ENCODE measurements at regions not wholly inside any gene's neighbourhood (a gene's known extent, or its start where the extent isn't known, plus 50 kb on each side); places are given as distances from the start of the nearest gene placed in this dataset.

DNA sequence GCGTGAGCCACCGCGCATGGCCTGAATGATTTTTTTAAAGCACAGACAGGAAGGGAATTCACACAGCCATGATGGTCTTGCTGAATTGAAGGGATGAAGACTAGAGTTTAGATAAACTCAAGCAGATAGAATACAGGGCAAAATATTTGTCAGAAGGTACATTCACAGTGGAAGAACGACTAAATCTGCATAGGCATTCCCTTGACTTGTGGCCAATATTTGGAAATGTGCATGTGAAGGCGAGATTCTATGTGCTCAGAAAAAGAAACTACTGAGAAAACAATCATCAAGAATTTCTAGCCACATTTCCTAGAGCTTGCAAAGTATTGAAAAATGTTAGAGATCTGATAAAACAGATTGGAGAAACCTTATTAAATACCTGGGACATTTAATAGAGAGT, 1166.2 kb downstream of the DNAJB9 start:
- no peak for ATAC-seq
- no peak overlapping the region for H3K27ac Mint-ChIP-seq
- CTCF ChIA-PET: no interaction called here

DNA sequence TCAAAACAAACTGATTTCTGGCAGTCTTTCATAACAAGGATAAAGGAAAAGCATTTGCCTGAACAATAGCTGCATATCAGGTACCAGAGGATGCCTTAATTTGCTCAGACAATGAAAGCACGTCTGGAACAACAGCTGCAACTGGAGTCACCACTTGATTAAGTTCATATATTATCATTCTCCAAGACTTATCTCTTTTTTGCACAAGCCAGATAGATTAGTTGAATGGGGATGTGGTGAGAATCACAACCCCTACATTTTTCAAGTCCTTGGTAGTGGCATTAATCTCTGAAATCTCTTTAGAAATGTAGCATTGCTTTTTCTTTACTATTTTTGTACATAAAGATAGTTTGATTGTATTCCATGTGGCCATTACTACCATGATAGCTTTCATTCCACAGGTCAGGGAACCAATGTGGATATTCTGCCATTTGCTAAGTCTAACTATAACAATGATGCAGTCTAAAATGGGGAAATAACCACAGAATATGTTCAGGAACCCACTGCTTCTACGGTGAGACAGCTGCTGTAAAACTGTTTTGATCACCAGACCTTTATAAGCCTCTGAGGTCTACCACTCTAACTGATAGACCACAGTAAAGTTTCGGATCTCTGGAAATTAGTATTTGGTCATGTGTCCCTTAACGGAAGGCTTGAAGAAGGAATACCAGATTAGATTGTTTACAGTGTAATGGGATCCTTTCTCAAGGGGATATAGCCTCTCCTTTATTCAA, 1176.2 kb downstream of the DNAJB9 start:
- POLR2A ChIA-PET: no interaction called here
- no peaks in the 10 kb centered on the region for H3K9me3 Mint-ChIP-seq

More for the DNA sequence above, 1166.2 kb downstream of the DNAJB9 start:
- Histone ChIP-seq H3K4me1 (ENCODE audit: control insufficient read depth in 2 of 2, insufficient read depth in 2 of 2, low read length in 2 of 2) (no peaks in the 10 kb centered on the region), H3K36me3 (ENCODE audit: control insufficient read depth in 2 of 3, insufficient read depth in 3 of 3, low read length in 3 of 3) (no peaks in the 10 kb centered on the region), H3K9me3 (ENCODE audit: control insufficient read depth in 2 of 3, low read length in 3 of 3) (no peaks in the 10 kb centered on the region), H3K4me3 (ENCODE audit: low read length) (no peak overlapping the region), H3K27me3 (ENCODE audit: control insufficient read depth in 2 of 2, insufficient read depth in 2 of 2, low read length in 2 of 2) (no peaks in the 10 kb centered on the region), H3K27ac (ENCODE audit: low read depth, low read length) (no peak overlapping the region)
- DNase-seq: no peak
- Mint-ChIP-seq H3K27me3 (no peaks in the 10 kb centered on the region), H3K4me1 (no peaks in the 10 kb centered on the region), H3K9me3 (peaks cover 0 to 8% (median 3%) of the 10 kb centered on the region in 11 donors), H3K36me3 (no peaks in the 10 kb centered on the region), H3K4me3 (no peak overlapping the region)
- intact Hi-C loops (cut with micrococcal nuclease): no loop called here
- POLR2A ChIA-PET: no interaction called here

DNA sequence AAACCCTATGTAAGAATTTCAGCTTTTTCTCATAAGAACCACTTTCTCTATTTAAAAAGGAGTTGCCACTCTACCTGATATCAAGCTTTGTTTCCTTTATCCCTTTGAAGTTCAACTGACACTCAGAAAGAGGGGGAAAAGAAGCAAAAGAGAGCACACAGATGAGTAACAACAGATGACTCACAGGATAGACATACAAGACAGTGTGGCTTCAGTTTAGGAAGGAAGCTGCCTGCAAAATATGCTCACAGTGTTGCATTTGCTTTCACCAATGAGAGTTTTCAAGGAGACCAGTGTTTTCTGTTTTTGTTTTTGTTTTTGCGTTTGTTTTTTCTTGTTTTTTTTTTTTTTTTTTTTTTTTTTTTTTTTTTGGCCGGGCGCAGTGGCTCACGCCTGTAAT, 1181.6 kb downstream of the DNAJB9 start:
- ATAC-seq: no peak
- Mint-ChIP-seq H3K4me3 (no peak overlapping the region), H3K27ac (no peak overlapping the region), H3K36me3 (no peaks in the 10 kb centered on the region), H3K4me1 (peaks cover 0 to 1% (median 0%) of the 10 kb centered on the region in 7 donors), H3K9me3 (peaks cover 0 to 3% (median 0%) of the 10 kb centered on the region in 11 donors), H3K27me3 (no peaks in the 10 kb centered on the region)
- POLR2A ChIA-PET: no interaction called here
- no peaks in the 10 kb centered on the region for H3K9me3 ChIP-seq (ENCODE audit: control insufficient read depth in 2 of 3, low read length in 3 of 3)
- H3K27ac ChIP-seq (ENCODE audit: low read depth, low read length): no peak overlapping the region
- intact Hi-C loops (cut with micrococcal nuclease): no loop called here
- no peaks in the 10 kb centered on the region for H3K4me1 ChIP-seq (ENCODE audit: control insufficient read depth in 2 of 2, insufficient read depth in 2 of 2, low read length in 2 of 2)
- CTCF ChIA-PET: no interaction called here
- no peaks in the 10 kb centered on the region for H3K36me3 ChIP-seq (ENCODE audit: control insufficient read depth in 2 of 3, insufficient read depth in 3 of 3, low read length in 3 of 3)
- H3K4me3 ChIP-seq (ENCODE audit: low read length): no peak overlapping the region
- no peak for DNase-seq
- H3K27me3 ChIP-seq (ENCODE audit: control insufficient read depth in 2 of 2, insufficient read depth in 2 of 2, low read length in 2 of 2): no peaks in the 10 kb centered on the region

More for the DNA sequence above, 1176.2 kb downstream of the DNAJB9 start:
- Histone ChIP-seq H3K36me3 (ENCODE audit: control insufficient read depth in 2 of 3, insufficient read depth in 3 of 3, low read length in 3 of 3) (no peaks in the 10 kb centered on the region), H3K9me3 (ENCODE audit: control insufficient read depth in 2 of 3, low read length in 3 of 3) (no peaks in the 10 kb centered on the region), H3K4me3 (ENCODE audit: low read length) (no peak overlapping the region), H3K27me3 (ENCODE audit: control insufficient read depth in 2 of 2, insufficient read depth in 2 of 2, low read length in 2 of 2) (no peaks in the 10 kb centered on the region), H3K4me1 (ENCODE audit: control insufficient read depth in 2 of 2, insufficient read depth in 2 of 2, low read length in 2 of 2) (no peaks in the 10 kb centered on the region), H3K27ac (ENCODE audit: low read depth, low read length) (no peak overlapping the region)
- Mint-ChIP-seq H3K4me3 (no peak overlapping the region), H3K4me1 (no peaks in the 10 kb centered on the region), H3K27me3 (no peaks in the 10 kb centered on the region), H3K36me3 (no peaks in the 10 kb centered on the region), H3K27ac (no peak overlapping the region)
- intact Hi-C loops (cut with micrococcal nuclease): no loop called here
- DNase-seq (no peak), ATAC-seq (no peak)
- CTCF ChIA-PET: no interaction called here

DNA sequence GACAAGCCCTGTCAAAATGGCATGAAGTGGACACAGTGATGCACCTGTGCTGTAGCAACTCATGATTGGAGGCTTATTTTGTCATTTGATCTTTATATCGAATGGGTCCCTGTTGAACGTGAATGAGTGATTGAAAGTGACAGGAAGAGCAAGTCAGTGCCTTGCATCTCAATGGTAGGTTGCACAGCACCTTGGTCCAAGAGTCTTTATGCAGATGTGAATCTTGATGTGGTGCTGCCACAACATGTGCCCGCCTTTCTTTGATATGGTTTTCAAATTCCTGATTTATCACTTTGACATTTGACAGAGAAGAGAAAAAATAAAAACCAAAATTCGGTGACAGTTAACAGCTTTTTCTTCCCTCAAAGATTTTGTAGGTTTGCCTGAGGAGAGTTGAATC, 1182.4 kb downstream of the DNAJB9 start:
- Mint-ChIP-seq H3K4me3 (no peak overlapping the region), H3K27ac (no peak overlapping the region), H3K4me1 (peaks cover 0 to 1% (median 0%) of the 10 kb centered on the region in 7 donors), H3K36me3 (no peaks in the 10 kb centered on the region), H3K27me3 (no peaks in the 10 kb centered on the region), H3K9me3 (peaks cover 0 to 7% (median 0%) of the 10 kb centered on the region in 11 donors)
- ATAC-seq (no peak), DNase-seq (no peak)
- Histone ChIP-seq H3K9me3 (ENCODE audit: control insufficient read depth in 2 of 3, low read length in 3 of 3) (no peaks in the 10 kb centered on the region), H3K36me3 (ENCODE audit: control insufficient read depth in 2 of 3, insufficient read depth in 3 of 3, low read length in 3 of 3) (no peaks in the 10 kb centered on the region), H3K27me3 (ENCODE audit: control insufficient read depth in 2 of 2, insufficient read depth in 2 of 2, low read length in 2 of 2) (no peaks in the 10 kb centered on the region), H3K4me1 (ENCODE audit: control insufficient read depth in 2 of 2, insufficient read depth in 2 of 2, low read length in 2 of 2) (no peaks in the 10 kb centered on the region), H3K27ac (ENCODE audit: low read depth, low read length) (no peak overlapping the region), H3K4me3 (ENCODE audit: low read length) (no peak overlapping the region)
- CTCF ChIA-PET: no interaction called here
- intact Hi-C loops (cut with micrococcal nuclease): no loop called here
- POLR2A ChIA-PET: no interaction called here

DNA sequence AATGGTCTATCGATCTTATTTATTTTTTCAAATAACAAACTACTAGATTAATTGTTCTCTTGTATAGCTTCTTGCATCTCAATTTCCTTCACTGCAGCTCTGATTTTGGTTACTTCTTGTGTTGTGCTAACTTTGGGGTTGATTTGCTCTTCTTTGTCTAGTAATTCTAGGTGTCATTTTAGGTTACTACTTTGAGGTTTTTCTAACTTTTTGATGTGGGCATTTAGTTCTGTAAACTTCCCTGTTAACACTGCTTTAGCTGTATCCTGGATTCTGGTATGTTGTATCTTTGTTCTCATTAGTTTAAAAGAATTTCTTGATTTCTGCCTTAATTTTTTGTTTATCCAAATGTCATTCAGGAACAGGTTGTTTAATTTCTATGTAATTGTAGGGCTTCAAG, 1188.0 kb downstream of the DNAJB9 start:
- Mint-ChIP-seq H3K27me3 (no peaks in the 10 kb centered on the region), H3K4me3 (no peak overlapping the region), H3K36me3 (no peaks in the 10 kb centered on the region), H3K4me1 (peaks cover 0 to 1% (median 0%) of the 10 kb centered on the region in 7 donors), H3K9me3 (peaks cover 0 to 20% (median 5%) of the 10 kb centered on the region in 11 donors), H3K27ac (no peak overlapping the region)
- intact Hi-C loops (cut with micrococcal nuclease): no loop called here
- CTCF ChIA-PET: no interaction called here
- Histone ChIP-seq H3K27me3 (ENCODE audit: control insufficient read depth in 2 of 2, insufficient read depth in 2 of 2, low read length in 2 of 2) (no peaks in the 10 kb centered on the region), H3K4me3 (ENCODE audit: low read length) (no peak overlapping the region), H3K27ac (ENCODE audit: low read depth, low read length) (no peak overlapping the region), H3K36me3 (ENCODE audit: control insufficient read depth in 2 of 3, insufficient read depth in 3 of 3, low read length in 3 of 3) (no peaks in the 10 kb centered on the region), H3K4me1 (ENCODE audit: control insufficient read depth in 2 of 2, insufficient read depth in 2 of 2, low read length in 2 of 2) (no peaks in the 10 kb centered on the region), H3K9me3 (ENCODE audit: control insufficient read depth in 2 of 3, low read length in 3 of 3) (no peaks in the 10 kb centered on the region)
- POLR2A ChIA-PET: no interaction called here
- ATAC-seq (no peak), DNase-seq (no peak)

DNA sequence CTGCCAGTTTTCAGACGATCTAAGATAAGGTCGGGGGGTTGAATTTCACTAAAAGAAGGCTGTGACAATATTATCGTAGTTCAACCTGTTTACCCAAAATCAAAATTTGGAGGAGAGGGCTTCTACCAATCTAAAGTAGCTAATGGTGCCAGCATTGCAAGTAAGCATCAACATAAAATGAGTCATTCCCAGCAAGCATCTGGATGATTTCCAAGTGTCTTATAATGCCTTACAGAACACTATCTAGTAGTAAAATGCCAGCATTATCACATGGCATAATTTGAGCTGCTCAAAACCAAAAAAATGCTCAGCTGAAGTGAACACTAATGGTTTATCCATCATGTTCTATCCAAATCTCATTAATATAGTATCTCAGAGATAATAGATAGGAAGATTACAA, 1193.9 kb downstream of the DNAJB9 start:
- Histone ChIP-seq H3K4me3 (ENCODE audit: low read length) (no peak overlapping the region), H3K4me1 (ENCODE audit: control insufficient read depth in 2 of 2, insufficient read depth in 2 of 2, low read length in 2 of 2) (no peaks in the 10 kb centered on the region), H3K27ac (ENCODE audit: low read depth, low read length) (no peak overlapping the region), H3K27me3 (ENCODE audit: control insufficient read depth in 2 of 2, insufficient read depth in 2 of 2, low read length in 2 of 2) (no peaks in the 10 kb centered on the region), H3K36me3 (ENCODE audit: control insufficient read depth in 2 of 3, insufficient read depth in 3 of 3, low read length in 3 of 3) (no peaks in the 10 kb centered on the region), H3K9me3 (ENCODE audit: control insufficient read depth in 2 of 3, low read length in 3 of 3) (no peaks in the 10 kb centered on the region)
- no peak overlapping the region for H3K27ac Mint-ChIP-seq
- H3K4me1 Mint-ChIP-seq: peaks cover 0 to 1% (median 0%) of the 10 kb centered on the region in 7 donors
- POLR2A ChIA-PET: no interaction called here
- H3K36me3 Mint-ChIP-seq: no peaks in the 10 kb centered on the region
- intact Hi-C loops (cut with micrococcal nuclease): no loop called here
- H3K27me3 Mint-ChIP-seq: no peaks in the 10 kb centered on the region
- H3K9me3 Mint-ChIP-seq: peaks cover 0 to 21% (median 5%) of the 10 kb centered on the region in 11 donors
- CTCF ChIA-PET: no interaction called here
- ATAC-seq: no peak
- DNase-seq: no peak
- H3K4me3 Mint-ChIP-seq: no peak overlapping the region

DNA sequence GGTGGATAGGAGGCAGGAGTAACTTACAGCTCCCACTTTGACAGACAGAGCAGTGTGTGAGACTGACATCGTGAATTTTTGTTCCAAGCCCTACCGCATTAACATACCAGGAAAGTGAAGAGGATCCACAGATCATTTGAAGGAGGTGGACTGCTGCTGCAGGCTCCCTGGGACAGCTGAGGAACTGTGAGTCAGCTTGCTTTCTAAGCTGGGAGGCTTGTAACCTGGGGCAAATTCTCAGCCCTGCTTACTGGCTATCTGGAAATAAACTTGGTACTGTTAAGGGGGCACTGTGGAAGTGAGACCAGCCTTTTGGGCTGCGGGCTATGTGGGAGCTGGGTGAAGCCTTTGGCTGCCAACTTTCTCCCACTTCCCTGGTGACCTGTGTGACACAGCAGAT, 1202.5 kb downstream of the DNAJB9 start:
- DNase-seq (no peak), ATAC-seq (no peak)
- no peaks in the 10 kb centered on the region for H3K27me3 ChIP-seq (ENCODE audit: control insufficient read depth in 2 of 2, insufficient read depth in 2 of 2, low read length in 2 of 2)
- ChIA-PET POLR2A (no interaction called here), CTCF (no interaction called here)
- Mint-ChIP-seq H3K27ac (no peak overlapping the region), H3K4me3 (no peak overlapping the region), H3K36me3 (no peaks in the 10 kb centered on the region), H3K4me1 (no peaks in the 10 kb centered on the region), H3K27me3 (no peaks in the 10 kb centered on the region), H3K9me3 (peaks cover 0 to 23% (median 5%) of the 10 kb centered on the region in 11 donors)
- no peak overlapping the region for H3K27ac ChIP-seq (ENCODE audit: low read depth, low read length)
- no peaks in the 10 kb centered on the region for H3K4me1 ChIP-seq (ENCODE audit: control insufficient read depth in 2 of 2, insufficient read depth in 2 of 2, low read length in 2 of 2)
- H3K4me3 ChIP-seq (ENCODE audit: low read length): no peak overlapping the region
- intact Hi-C loops (cut with micrococcal nuclease): no loop called here
- no peaks in the 10 kb centered on the region for H3K36me3 ChIP-seq (ENCODE audit: control insufficient read depth in 2 of 3, insufficient read depth in 3 of 3, low read length in 3 of 3)
- peaks cover 0 to 3% (median 0%) of the 10 kb centered on the region in 3 experiments for H3K9me3 ChIP-seq (ENCODE audit: control insufficient read depth in 2 of 3, low read length in 3 of 3)

All from naive thymus-derived CD4-positive, alpha-beta T cell (primary cell).